Astrocyte (in vitro differentiated cells and primary cell): ENCODE measurements at regions not wholly inside any gene's neighbourhood (a gene's known extent, or its start where the extent isn't known, plus 50 kb on each side); places are given as distances from the start of the nearest gene placed in this dataset.
A peak's percentile ranks its signal among the peaks of the same experiment; 100 is the strongest.

Source experiments
- DNase-seq: peaks from one replicate; pipeline ENCODE4 v3.0.0-alpha.2; 2010; ENCODE audit warnings: low read depth
- FAIRE-seq: peaks from 2 replicates; lab custom pipeline; 2011; peaks lifted over from hg19 to GRCh38; lab: Jason Lieb, UNC
- H2AFZ ChIP-seq: 2 replicates; pipeline ENCODE4 v1.6.0; 2012; ENCODE audit warnings: low read depth, low read length, inconsistent platforms
- H3K27ac ChIP-seq: 2 replicates; pipeline ENCODE4 v1.5.1; 2011; ENCODE audit warnings: low read depth, low read length, inconsistent platforms
- H3K27me3 ChIP-seq: 2 replicates; pipeline ENCODE4 v1.6.0; 2011; ENCODE audit warnings: low read length, inconsistent platforms; ENCODE audit not compliant: insufficient read depth
- H3K36me3 ChIP-seq: 2 replicates; pipeline ENCODE4 v1.5.1; 2011; ENCODE audit warnings: low read length, inconsistent platforms; ENCODE audit not compliant: insufficient read depth
- H3K4me1 ChIP-seq: 2 replicates; pipeline ENCODE4 v1.5.1; 2011; ENCODE audit warnings: low read length, inconsistent platforms; ENCODE audit not compliant: insufficient read depth
- H3K4me2 ChIP-seq: 2 replicates; pipeline ENCODE4 v1.6.0; 2012; ENCODE audit warnings: low read length, inconsistent platforms
- H3K4me3 ChIP-seq: 2 replicates; pipeline ENCODE4 v1.5.1; 2011; ENCODE audit warnings: low read depth, mild to moderate bottlenecking, low read length, inconsistent platforms; ENCODE audit not compliant: insufficient read depth
- H3K79me2 ChIP-seq: 2 replicates; pipeline ENCODE4 v1.6.0; 2012; ENCODE audit warnings: mild to moderate bottlenecking, low read length, inconsistent platforms; ENCODE audit not compliant: insufficient read depth
- H3K9ac ChIP-seq: 2 replicates; pipeline ENCODE4 v1.6.0; 2012; ENCODE audit warnings: mild to moderate bottlenecking, low read length, inconsistent platforms
- H3K9me3 ChIP-seq: 2 replicates; pipeline ENCODE4 v1.5.1; 2012; ENCODE audit warnings: low read depth, mild to moderate bottlenecking, low read length, inconsistent platforms; ENCODE audit not compliant: insufficient read depth
- H4K20me1 ChIP-seq: 2 replicates; pipeline ENCODE4 v1.6.0; 2012; ENCODE audit warnings: low read length, inconsistent platforms; ENCODE audit not compliant: insufficient read depth
- H3K27ac Mint-ChIP-seq: one replicate; pipeline ENCODE4 v1.8.0; 2021; ENCODE audit warnings: mild to moderate bottlenecking, mixed read lengths; ENCODE audit not compliant: unreplicated experiment
- H3K27me3 Mint-ChIP-seq: one replicate; pipeline ENCODE4 v1.8.0; 2021; ENCODE audit warnings: low read depth, mixed read lengths; ENCODE audit not compliant: unreplicated experiment
- H3K36me3 Mint-ChIP-seq: one replicate; pipeline ENCODE4 v1.8.0; 2021; ENCODE audit warnings: low read depth, mixed read lengths; ENCODE audit not compliant: unreplicated experiment
- H3K4me1 Mint-ChIP-seq: one replicate; pipeline ENCODE4 v1.8.0; 2021; ENCODE audit warnings: low read depth, mixed read lengths; ENCODE audit not compliant: unreplicated experiment
- H3K4me3 Mint-ChIP-seq: one replicate; pipeline ENCODE4 v1.8.0; 2021; ENCODE audit warnings: mild to moderate bottlenecking, moderate library complexity, mixed read lengths; ENCODE audit not compliant: unreplicated experiment
- H3K9me3 Mint-ChIP-seq: one replicate; pipeline ENCODE4 v1.8.0; 2021; ENCODE audit warnings: mild to moderate bottlenecking, mixed read lengths; ENCODE audit not compliant: unreplicated experiment
- EZH2 ChIP-seq: IDR thresholded peaks from 2 replicates; pipeline ENCODE4 v1.6.1; 2012; ENCODE audit warnings: mild to moderate bottlenecking, low read length, inconsistent platforms; ENCODE audit not compliant: insufficient read depth
- TF ChIP-seq, protein P1 (sequence below): IDR thresholded peaks from 2 replicates; pipeline ENCODE4 v1.5.1; 2011; ENCODE audit warnings: low read depth, mild to moderate bottlenecking, inconsistent platforms, low read length, moderate library complexity; ENCODE audit not compliant: insufficient read depth

DNA sequence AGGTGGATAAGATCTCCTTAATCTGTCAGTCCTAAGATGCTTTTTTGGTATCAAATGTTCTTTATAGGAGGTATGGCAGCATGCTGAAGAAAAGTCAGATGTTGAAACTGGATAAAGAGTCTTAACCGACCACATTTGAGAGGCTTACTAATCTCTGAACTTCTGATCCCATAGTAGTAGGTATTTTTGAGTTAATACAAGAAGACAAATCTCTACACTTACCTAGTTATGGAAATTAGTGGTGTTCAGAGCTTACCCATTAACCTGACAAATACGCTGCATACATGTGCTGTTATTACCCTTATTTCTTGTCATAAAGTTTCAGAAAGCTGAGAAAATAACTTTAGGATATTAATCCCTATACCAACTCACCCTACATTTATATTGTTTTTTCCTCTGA lies 83.0 kb downstream of the ISL1 start:
- Histone ChIP-seq H3K36me3 (no peaks in the 10 kb centered on the region), H3K9me3 (no peaks in the 10 kb centered on the region), H3K79me2 (no peaks in the 10 kb centered on the region), H3K4me3 (no peak overlapping the region), H4K20me1 (no peaks in the 10 kb centered on the region), H3K27ac (no peak overlapping the region), H3K4me2 (no peak overlapping the region), H2AFZ (no peak overlapping the region), H3K27me3 (no peaks in the 10 kb centered on the region), H3K9ac (no peak overlapping the region), H3K4me1 (no peaks in the 10 kb centered on the region)
- no peak for FAIRE-seq
- Mint-ChIP-seq H3K4me1 (peaks cover 12% of the 10 kb centered on the region), H3K9me3 (no peaks in the 10 kb centered on the region), H3K4me3 (no peak overlapping the region), H3K27ac (no peak overlapping the region), H3K36me3 (no peaks in the 10 kb centered on the region), H3K27me3 (no peaks in the 10 kb centered on the region)
- TF ChIP-seq, protein P1, sequence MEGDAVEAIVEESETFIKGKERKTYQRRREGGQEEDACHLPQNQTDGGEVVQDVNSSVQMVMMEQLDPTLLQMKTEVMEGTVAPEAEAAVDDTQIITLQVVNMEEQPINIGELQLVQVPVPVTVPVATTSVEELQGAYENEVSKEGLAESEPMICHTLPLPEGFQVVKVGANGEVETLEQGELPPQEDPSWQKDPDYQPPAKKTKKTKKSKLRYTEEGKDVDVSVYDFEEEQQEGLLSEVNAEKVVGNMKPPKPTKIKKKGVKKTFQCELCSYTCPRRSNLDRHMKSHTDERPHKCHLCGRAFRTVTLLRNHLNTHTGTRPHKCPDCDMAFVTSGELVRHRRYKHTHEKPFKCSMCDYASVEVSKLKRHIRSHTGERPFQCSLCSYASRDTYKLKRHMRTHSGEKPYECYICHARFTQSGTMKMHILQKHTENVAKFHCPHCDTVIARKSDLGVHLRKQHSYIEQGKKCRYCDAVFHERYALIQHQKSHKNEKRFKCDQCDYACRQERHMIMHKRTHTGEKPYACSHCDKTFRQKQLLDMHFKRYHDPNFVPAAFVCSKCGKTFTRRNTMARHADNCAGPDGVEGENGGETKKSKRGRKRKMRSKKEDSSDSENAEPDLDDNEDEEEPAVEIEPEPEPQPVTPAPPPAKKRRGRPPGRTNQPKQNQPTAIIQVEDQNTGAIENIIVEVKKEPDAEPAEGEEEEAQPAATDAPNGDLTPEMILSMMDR = no peak
- TF ChIP-seq EZH2 = no peak
- DNase-seq = no peak

DNA sequence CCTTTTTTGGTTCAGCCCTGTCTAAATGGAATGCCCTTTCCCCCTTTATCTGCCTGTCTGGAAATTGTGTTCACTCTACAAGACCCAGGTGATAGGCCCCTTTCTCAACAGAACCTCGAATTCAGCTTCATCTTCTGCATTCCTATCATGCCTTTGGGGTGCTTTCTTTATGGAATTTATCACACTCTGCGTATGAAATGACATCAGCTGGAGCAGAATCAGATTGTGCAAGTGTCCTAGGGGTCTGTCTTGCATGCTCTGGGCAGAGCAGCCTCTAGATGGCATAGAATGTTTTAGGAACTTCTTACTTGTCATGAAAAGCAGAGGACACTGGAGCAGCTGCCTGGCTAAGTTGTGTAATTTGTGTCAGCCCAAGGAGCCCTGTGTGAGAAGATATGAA lies 84.9 kb downstream of the ISL1 start:
- Histone ChIP-seq H3K4me1 (no peaks in the 10 kb centered on the region), H3K4me2 (no peak overlapping the region), H3K27ac (no peak overlapping the region), H3K9me3 (no peaks in the 10 kb centered on the region), H3K9ac (no peak overlapping the region), H3K27me3 (no peaks in the 10 kb centered on the region), H3K36me3 (no peaks in the 10 kb centered on the region), H3K79me2 (no peaks in the 10 kb centered on the region), H2AFZ (peak overlapping the region; percentile 5), H4K20me1 (no peaks in the 10 kb centered on the region), H3K4me3 (no peak overlapping the region)
- peaks cover 13% of the 10 kb centered on the region for H3K4me1 Mint-ChIP-seq
- TF ChIP-seq, protein P1 = no peak
- TF ChIP-seq EZH2 = no peak
- DNase-seq = no peak
- no peak overlapping the region for H3K27ac Mint-ChIP-seq
- H3K9me3 Mint-ChIP-seq = no peaks in the 10 kb centered on the region
- H3K4me3 Mint-ChIP-seq = no peak overlapping the region
- no peaks in the 10 kb centered on the region for H3K27me3 Mint-ChIP-seq
- no peaks in the 10 kb centered on the region for H3K36me3 Mint-ChIP-seq
- FAIRE-seq = no peak

- H3K4me2 ChIP-seq = no peak overlapping the region
- no peaks in the 10 kb centered on the region for H3K79me2 ChIP-seq
- no peaks in the 10 kb centered on the region for H3K9me3 ChIP-seq
- H3K4me1 Mint-ChIP-seq = peaks cover 9% of the 10 kb centered on the region
- H3K9me3 Mint-ChIP-seq = no peaks in the 10 kb centered on the region
- DNase-seq = no peak
- H4K20me1 ChIP-seq = no peaks in the 10 kb centered on the region
- no peak overlapping the region for H3K4me3 Mint-ChIP-seq
- no peak overlapping the region for H3K9ac ChIP-seq
- no peaks in the 10 kb centered on the region for H3K27me3 ChIP-seq
- no peaks in the 10 kb centered on the region for H3K4me1 ChIP-seq
- no peak overlapping the region for H3K27ac ChIP-seq
- no peak for FAIRE-seq
- H3K36me3 ChIP-seq = no peaks in the 10 kb centered on the region
- TF ChIP-seq, protein P1 = no peak
- TF ChIP-seq EZH2 = no peak
- no peaks in the 10 kb centered on the region for H3K36me3 Mint-ChIP-seq
- H2AFZ ChIP-seq = no peak overlapping the region
- H3K27me3 Mint-ChIP-seq = no peaks in the 10 kb centered on the region
- H3K27ac Mint-ChIP-seq = peak overlapping the region; percentile 66
- H3K4me3 ChIP-seq = no peak overlapping the region
These were observed 88.4 kb downstream of the ISL1 start for GRCh38 chr5:51471630-51472029.
